ENCODE measurements at regions not wholly inside any gene's neighbourhood (a gene's known extent, or its start where the extent isn't known, plus 50 kb on each side); places are given as distances from the start of the nearest gene placed in this dataset.

- no peak for TF ChIP-seq CTCF (IDR thresholded peaks at IDR 0.05; ENCODE audit: poor library complexity)
- no peak for TF ChIP-seq EZH2 (IDR thresholded peaks at IDR 0.05; ENCODE audit: borderline replicate concordance)
These were observed 101.3 kb downstream of the RAD51AP2 start for GRCh38 chr2:17416884-17417391.

Data from hepatocyte (in vitro differentiated cells).